Testis (tissue), 2 donors: ENCODE measurements at regions not wholly inside any gene's neighbourhood (a gene's known extent, or its start where the extent isn't known, plus 50 kb on each side); places are given as distances from the start of the nearest gene placed in this dataset.

ENCODE experiments used
- DNase-seq: peaks from one replicate; pipeline ENCODE4 v3.0.0-alpha.2; 2019
- H3K27ac ChIP-seq, 2 donors: fragments of 200-600 bp; sonication (generic); one replicate each; pipeline ENCODE4 v1.5.1; 2019
- H3K27me3 ChIP-seq: fragments of 200-600 bp; sonication (generic); one replicate; pipeline ENCODE4 v1.5.1; 2019
- H3K36me3 ChIP-seq: fragments of 200-600 bp; sonication (generic); one replicate; pipeline ENCODE4 v1.5.1; 2017; ENCODE audit warnings: low read depth; ENCODE audit errors: missing control alignments
- H3K4me1 ChIP-seq: fragments of 200-600 bp; sonication (generic); one replicate; pipeline ENCODE4 v1.5.1; 2019
- H3K4me3 ChIP-seq, 2 donors: fragments of 200-600 bp; sonication (generic); one replicate each; pipeline ENCODE4 v1.5.1; 2017 to 2019
- H3K9me3 ChIP-seq: fragments of 200-600 bp; sonication (generic); one replicate; pipeline ENCODE4 v1.5.1; 2017
- CTCF ChIP-seq, 3 experiments: fragments of 450-650 bp in 2 of 3; fragments of 200-600 bp in 1 of 3; sonication (generic) in 1 of 3; IDR thresholded peaks; one replicate each; pipeline ENCODE4 v1.5.1; 2016 to 2019; ENCODE audit warnings: antibody characterized with exemption in 3 of 3, mild to moderate bottlenecking in 2 of 3, moderate library complexity in 1 of 3
- POLR2A ChIP-seq: fragments of 450-650 bp; IDR thresholded peaks from one replicate; pipeline ENCODE4 v1.6.1; 2017; ENCODE audit warnings: antibody characterized with exemption, mild to moderate bottlenecking, moderate library complexity
- WGBS, 2 donors: methylation state at CpG; one replicate each; pipeline ENCODE4 v1.1.5; 2018; 5-methylcytosine and 5-hydroxymethylcytosine counted together
- intact Hi-C: fragments of 100-400 bp; cut with DNase I; formaldehyde crosslinking; loops from one replicate; pipeline ENCODE4 v1.15.1; 2023; ENCODE audit warnings: low total_unique reads

GRCh38 chr2:10221976-10222870 lies 80.5 kb upstream of the HPCAL1 start:
- Histone ChIP-seq H3K36me3 (no peaks in the 10 kb centered on the region), H3K4me3 (no peak overlapping the region), H3K27me3 (no peaks in the 10 kb centered on the region), H3K4me1 (peaks cover 15% of the 10 kb centered on the region), H3K27ac (no peak overlapping the region), H3K9me3 (no peaks in the 10 kb centered on the region)
- DNase-seq = no peak
- intact Hi-C loops = no loop called here
- TF ChIP-seq CTCF (IDR thresholded peaks at IDR 0.05) (no peak), POLR2A (no peak)
- 91 to 92% methylated on average over 19 of the region's 19 CpGs for WGBS, 2 donors

- 82 to 90% methylated on average over 9 of the region's 9 CpGs for WGBS, 2 donors
- Histone ChIP-seq H3K4me1 (peaks cover 18% of the 10 kb centered on the region), H3K4me3 (no peak overlapping the region), H3K9me3 (no peaks in the 10 kb centered on the region), H3K36me3 (no peaks in the 10 kb centered on the region), H3K27ac (no peak overlapping the region), H3K27me3 (no peaks in the 10 kb centered on the region)
- no peak for TF ChIP-seq CTCF (IDR thresholded peaks at IDR 0.05)
- TF ChIP-seq POLR2A = no peak
- intact Hi-C loops = no loop called here
- no peak for DNase-seq
Measured at GRCh38 chr2:10223471-10223870, 79.2 kb upstream of the HPCAL1 start.

GRCh38 chr2:10223932-10224720 lies 78.6 kb upstream of the HPCAL1 start:
- no peak for DNase-seq
- Histone ChIP-seq H3K9me3 (no peaks in the 10 kb centered on the region), H3K36me3 (no peaks in the 10 kb centered on the region), H3K27me3 (no peaks in the 10 kb centered on the region), H3K4me1 (peaks cover 18% of the 10 kb centered on the region), H3K4me3 (no peak overlapping the region), H3K27ac (no peak overlapping the region)
- TF ChIP-seq POLR2A (no peak), CTCF (IDR thresholded peaks at IDR 0.05) (no peak)
- WGBS, 2 donors = 90 to 98% methylated on average over 11 to 16 of the region's 16 CpGs
- intact Hi-C loops = no loop called here

GRCh38 chr2:10224734-10225133 lies 78.0 kb upstream of the HPCAL1 start:
- Histone ChIP-seq H3K9me3 (no peaks in the 10 kb centered on the region), H3K36me3 (no peaks in the 10 kb centered on the region), H3K4me1 (peaks cover 18% of the 10 kb centered on the region), H3K27ac (no peak overlapping the region), H3K27me3 (no peaks in the 10 kb centered on the region), H3K4me3 (no peak overlapping the region)
- TF ChIP-seq CTCF (IDR thresholded peaks at IDR 0.05) (no peak), POLR2A (no peak)
- 91 to 98% methylated on average over 7 of the region's 7 CpGs for WGBS, 2 donors
- intact Hi-C loops = no loop called here
- DNase-seq = no peak
